A204.1 (cell line): ENCODE measurements at regions not wholly inside any gene's neighbourhood (a gene's known extent, or its start where the extent isn't known, plus 50 kb on each side); places are given as distances from the start of the nearest gene placed in this dataset.

Experiments used
- FAIRE-seq: peaks from 2 replicates; lab custom pipeline; 2012; peaks lifted over from hg19 to GRCh38; lab: Jason Lieb, UNC

DNA sequence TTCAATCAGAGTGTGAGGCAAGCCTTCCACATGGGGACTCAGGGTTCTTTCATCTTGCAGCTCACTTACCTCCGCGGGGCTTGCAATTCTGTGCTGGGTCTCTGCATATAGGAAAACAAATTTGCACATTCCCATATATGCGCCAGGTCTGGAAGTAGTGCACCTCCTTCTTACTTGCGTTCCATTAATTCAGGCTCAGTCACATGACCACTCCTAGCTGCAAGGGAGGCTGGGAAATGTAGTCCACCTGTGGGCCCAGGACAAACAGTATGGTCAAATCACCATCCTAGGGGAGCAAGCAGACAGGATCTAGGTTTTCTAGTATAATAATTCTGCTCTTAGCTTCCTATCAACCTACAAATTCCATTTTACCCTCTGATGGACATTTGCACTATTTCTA is 160.4 kb downstream of the AACS start:
- FAIRE-seq: no peak

DNA sequence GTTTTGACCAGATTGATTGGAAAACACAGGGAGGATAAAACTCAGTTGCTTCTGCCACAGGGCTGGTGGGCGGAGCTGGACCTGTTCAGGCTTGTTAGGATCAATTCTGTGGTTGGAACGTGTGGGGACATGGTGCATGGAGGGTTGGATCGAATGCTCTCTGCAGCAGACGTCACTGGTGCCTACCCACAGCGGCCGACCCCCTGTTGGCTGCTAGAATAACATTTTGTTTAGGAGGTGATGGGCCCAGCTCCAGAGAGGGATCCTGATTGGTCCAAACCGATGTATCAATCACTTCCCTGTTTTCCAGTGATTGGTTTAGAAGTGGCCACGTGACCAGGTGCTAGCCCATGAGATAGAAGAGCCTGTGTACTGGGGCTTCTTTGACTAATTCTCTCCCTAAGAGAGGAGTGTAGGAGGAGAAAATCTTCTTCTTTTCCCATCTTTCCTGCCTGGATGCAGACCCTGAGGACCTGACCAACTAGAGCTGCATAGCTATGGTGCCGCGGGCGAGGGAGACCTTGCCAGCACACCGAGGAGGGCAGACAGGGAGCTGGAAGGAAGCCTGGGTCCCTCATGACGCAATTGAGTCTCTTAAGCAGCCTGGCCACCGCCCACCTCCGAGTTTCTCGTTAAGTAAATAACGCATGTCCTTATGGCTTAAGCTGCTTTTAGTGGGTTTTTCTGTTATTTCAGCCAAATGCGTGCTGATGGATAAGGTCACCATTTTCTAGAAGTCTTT is 163.5 kb downstream of the AACS start:
- no peak for FAIRE-seq

DNA sequence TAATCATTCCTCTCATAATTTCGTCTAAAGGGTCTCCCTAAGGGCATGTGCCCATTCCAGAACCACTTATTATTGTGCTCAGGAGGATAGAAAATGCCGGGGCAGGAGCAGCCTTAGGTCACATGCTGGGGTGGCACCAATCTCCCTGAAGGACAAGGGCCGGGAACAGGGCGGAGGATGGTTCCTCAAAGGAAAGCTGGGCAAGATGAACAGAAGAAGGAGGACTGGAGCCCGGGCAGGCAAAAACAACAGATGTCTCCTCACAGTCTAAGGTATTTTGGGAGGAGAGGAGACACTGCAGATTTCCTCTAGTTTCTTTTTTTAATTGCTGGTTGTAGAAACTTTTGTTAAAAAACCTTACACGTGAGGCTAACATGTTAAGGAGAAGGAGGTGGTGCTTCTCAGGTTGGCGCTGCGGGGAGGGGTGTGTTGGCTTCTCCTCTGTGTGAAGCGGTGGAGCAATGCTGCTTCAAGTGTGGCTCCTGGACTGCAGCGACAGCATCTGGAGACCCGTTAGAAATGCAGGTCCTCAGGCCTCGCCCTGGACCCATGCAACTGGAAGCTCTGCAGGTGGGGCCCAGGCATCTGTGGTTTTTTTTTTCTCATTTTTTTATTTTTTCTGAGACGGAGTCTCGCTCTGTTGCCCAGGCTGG is 164.8 kb downstream of the AACS start:
- no peak for FAIRE-seq

DNA sequence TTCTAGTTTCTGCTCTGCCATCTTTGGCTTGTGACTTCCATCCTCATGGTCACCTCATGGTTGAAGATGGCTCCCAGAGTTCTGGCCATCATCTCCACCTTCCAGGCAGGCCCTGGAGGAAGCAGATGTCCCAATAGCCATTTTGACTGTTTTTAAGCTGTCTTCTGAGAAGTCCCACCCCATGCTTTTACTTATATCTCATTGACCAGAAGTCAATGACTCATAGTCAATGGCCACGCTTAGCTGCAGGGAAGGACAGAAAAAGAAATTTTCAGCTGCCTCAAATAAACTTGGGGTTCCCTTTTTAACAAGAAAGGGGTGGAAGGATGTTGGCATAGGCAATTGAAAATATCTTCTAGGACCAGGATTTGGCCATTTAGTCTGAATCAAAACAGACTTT is 168.1 kb downstream of the AACS start:
- FAIRE-seq: no peak

DNA sequence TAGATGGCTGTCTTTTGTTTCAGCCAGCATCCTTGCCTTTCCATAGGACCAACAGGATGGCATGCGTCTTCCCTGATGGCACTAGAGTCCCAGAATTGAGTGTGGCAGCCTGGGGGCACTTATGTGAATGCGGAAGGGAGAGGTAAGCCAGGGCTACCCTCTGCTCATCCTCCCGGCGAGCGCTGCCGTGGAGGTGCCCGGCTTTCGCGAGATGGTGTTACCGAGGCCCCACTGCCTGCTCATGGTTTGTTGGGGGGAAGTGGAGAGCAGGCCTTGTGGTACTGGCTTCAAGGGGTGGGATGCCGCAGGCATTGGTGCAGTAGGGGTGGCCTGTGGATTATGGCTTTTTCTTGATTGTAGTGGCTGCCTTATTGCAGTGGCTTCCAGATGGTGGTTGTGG is 174.3 kb downstream of the AACS start:
- FAIRE-seq: no peak

DNA sequence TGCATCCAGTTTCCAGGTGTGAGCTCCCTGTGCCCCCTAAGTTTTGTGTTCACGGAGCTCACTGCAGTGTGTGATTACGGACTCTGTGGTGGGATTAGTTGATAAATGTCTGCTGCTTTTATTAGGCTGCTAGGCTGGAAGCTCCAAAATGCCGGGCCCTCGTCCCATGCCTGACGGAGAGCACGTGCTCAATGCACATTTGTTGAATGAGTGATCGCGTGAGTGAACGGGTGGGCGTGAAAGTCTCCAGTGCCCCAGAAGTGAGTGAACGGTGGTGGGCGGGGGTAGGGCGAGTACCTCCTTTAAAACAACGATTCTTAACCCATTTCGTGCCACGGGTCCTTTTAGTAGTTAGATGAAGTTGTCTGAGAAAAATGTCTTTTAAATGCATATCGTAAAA is 175.5 kb downstream of the AACS start:
- FAIRE-seq: no peak

DNA sequence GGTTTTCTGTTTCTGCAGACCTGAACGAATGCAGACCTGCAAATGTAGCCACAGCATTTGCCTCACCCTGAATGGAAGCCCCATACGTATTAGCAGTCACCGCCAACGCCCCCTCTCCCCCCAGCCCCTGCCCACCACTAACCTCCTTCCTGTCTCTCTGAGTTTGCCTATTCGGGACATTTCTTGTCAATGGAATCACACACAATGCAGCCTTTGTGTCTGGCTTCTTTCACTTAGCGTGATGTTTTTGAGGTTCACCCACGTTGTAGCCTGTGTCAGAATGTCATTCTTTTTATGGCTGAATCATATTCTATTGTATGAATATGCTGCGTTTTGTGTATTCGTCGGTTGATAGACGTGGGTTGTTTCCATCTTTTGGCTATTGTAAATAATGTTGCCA is 178.6 kb downstream of the AACS start:
- no peak for FAIRE-seq

DNA sequence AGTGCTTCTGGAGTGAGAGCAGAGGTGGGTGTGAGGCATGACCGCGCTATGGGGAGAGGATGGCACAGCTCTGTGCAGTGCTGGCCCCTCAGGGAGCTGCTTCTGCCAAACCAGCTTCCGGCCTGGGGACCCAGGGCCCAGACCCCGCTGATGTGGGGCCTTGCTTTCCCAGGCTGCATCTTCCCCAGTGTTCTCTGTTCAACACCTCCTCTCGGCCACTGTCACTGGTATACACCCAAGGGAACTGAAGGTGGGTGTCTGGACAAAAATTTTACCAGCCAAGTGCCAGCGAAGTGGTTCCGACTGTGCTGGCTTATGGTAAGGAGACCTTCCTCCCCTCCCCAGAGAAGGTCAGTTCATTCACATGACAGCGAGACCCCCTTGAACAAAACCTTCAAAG is 179.1 kb downstream of the AACS start:
- FAIRE-seq: no peak

DNA sequence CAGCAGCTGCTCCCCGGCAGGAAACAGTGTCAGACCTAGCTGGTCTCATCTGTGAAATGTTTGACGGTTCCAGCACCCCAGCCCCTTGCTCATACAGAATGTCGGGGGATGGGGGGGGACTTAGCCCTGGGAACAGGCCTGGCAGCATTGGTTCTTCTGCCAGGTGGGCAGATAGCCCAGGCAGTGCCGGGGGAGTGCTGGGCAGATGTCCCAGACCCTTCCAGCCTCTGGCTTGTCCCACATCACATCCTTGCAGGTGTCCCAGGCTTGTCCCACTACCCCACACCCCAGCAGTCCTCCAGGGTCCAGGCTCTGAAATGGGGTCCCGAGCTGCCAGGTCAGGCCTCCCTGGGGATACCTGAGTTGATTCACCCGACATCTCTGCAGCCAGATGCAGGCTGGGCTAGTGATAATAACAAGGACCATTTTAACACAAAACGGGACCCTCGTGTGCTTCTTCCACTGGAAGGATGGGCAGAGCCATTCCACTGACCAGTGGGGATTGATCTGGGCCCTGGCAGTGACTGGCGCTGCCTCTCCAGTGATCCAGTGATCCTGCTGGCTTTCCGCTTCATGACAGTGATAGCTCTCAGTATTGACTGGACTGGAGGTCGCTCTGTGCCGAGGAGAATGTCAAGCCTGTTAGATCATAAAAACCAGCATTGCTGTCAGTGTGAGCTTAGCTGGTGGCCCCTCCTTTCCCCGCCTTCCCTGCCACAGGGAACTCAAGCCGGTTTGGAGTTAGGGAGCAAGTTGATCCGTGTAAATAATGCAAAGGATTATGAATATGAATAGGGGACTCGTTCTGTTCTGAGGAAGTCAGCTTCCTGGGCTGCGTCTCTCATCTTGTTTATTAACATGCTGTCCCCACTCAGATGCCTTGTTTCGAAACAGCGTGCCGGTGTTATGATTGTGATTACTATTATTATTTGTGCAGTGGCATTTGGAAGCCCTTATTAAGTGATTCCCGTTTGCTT is 180.6 kb downstream of the AACS start:
- no peak for FAIRE-seq

DNA sequence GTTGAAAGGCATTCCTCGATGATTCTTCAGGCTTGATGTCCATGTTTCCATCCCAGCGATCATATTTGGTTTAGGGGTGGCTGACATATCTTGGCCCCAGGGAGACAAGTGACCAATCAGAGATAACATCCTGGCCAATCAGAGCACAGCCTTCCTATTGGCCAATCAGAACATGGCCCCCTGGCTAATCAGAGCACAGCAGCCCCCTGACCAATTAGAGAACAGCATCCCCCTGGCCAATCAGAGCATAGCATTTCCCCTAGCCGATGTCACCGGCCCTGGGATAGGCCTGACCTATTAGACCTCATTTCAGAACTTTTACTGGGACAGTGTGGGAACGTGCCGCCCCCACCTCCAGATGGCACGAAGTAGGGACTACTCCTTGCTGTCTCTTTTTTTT is 182.2 kb downstream of the AACS start:
- no peak for FAIRE-seq

DNA sequence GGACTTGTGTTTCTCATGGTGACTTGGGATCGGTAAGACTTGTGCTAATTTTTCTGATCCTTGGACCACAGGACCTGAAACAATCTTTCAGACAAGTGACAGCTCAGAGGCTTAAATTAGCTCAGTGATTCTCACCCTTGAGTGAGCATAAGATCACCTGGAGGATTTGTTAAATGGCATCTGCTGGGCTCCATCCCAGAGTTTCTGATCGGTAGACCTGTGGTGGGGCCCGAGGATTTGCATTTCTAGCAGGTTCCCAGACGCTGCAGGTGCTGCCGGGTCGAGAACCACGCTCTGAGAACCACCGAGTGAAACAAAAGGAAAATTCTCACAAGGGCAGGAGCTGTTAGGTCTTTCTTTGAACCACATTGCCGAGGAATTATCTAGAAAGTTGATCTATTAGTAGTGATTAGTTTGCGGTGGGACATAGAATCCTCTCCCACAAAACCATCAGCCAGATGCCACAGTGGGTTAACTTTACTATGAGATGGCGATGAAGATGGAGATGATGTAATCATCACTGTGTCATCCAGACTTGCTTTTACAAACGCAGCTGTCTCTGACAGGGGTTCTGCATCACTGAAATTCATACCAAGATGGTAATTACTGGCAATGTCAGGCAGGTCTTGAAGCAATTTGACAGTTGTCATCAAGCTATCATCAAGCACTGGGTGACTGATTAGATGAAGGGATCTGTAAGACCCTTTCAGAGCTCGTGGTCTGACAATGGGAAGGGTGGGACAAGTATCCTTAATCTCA is 184.0 kb downstream of the AACS start:
- no peak for FAIRE-seq

DNA sequence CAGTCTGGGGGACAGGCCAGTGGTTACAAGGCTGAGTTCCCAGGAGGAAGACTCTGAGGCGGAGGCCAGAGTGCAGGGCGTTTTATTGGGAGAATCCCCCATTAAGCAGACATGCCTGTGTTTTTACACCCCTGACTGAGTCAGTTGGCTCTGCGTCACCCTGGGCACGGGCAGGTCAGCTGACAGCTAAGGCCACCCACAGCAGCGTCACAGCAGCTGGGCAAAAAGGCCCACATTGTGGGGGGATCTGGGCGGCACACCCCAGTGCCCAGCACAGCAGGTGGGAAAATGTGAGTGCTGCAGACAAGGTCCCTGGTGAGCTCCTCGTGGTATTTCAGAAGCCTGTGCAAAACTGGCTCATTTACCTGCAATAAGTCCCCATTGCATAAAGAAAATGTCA is 184.7 kb downstream of the AACS start:
- no peak for FAIRE-seq

DNA sequence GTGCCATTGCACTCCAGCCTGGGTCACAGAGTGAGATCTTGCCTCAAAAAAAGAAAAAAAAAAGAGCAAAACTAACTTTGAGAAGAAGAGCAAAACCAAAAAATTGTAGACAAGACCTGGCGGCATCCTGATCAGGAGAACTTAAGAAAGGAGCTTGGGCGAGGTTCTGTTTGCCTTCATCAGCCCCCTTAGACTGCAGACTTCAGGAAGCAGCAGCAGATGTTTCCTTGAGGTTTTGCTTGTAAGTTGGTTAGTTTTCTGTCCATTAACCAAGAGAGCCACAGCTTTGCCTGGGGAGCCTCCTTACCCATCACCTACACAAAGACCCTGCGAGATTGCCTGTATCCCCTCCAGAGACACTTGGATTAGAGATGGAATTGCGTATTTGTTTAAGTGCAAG is 189.0 kb downstream of the AACS start:
- FAIRE-seq: no peak

DNA sequence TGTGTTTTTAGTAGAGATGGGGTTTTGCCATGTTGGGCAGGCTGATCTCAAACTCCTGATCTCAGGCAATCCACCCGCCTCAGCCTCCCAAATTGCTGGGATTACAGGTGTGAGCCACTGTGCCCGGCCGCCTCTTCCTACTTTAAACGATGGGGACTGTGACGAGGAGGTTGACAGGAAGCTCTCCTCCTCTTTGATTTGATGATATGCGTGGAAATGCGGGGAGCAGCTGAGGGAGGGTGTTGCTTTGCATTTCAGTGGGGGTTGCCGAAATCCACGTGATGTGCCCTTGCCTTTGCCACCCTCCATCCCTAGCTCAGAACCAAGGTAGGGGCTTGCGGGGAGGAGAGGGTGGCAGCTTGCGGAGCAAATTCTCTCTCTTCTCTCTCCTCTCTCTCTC is 189.6 kb downstream of the AACS start:
- FAIRE-seq: no peak

DNA sequence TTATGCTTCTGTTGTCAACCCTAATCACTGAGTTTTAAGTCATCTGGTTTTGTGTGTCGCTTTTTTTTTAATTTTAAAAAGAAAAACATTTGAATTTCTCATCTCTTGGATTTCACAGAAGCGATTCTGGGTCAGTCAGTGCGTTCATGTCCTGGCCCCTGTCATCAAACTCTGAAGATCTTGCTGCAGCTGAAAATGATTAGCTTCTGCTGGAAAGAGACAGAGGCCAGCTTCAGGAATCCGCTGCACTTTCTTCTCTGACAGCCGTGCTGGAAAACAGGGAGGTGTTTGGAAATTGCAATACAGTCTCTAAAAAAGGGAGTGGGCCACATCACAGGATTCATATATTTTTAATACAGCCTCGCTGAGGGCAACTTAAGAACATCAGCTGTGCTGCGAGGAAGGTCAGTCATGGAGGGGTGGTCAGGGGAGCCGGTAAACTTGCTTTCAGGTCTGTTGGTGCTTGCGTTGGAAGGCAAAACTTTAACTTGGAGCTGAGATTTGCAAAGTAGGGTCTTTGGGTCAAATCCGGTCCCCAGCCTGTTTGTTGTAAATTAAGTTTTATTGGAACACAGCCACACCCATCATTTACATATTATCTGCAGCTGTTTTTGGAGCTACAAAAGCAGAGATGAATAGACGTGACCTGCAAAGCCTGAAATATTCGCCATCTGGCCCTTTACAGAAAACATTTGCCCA is 190.8 kb downstream of the AACS start:
- no peak for FAIRE-seq

DNA sequence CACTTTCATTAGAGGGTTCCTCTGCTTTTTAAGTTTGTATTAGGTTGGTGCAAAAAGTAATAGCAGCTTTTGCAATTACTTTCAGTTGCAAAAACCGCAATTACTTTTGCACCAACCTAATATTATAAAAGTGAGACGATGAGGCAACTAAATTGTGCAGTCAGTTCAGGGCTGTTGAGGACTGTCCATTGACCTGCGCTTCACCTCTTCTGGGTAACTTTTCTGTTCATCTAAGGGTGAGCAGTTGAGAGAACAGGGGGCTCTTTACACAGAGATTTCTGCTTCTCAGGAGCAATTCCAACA is 191.3 kb downstream of the AACS start:
- FAIRE-seq: no peak

DNA sequence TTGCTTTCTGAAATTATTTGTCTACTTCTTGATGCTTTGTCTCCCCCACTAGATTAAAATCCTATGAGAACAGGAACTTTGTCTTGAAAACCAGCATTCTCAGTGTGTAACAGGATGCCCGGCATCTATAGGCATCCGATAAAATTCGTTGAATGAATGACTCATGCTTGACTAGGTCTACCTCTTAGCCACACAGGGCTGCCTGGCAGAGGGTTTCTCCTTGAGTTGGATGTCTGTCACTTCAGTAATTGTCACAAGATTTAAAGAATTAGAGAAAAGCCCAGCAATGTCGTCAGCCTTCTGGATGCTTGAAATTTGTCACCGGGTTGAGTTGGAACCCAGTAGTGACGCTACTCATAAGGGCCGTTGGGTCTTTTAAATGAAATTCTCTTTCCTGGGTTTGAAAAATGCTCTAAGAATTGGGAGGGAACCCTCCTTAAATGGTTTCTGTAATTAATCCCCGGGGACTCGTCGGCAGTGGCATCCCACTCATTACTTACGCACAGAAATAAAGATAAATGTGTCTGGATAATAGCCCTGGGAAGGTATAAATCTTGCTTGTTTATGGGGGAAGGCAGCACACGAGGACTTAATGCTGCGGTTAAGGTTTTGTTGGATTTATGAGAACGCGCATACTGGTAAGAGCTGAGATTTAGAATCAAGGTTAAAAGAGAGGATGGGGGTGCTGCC is 194.1 kb downstream of the AACS start:
- no peak for FAIRE-seq

DNA sequence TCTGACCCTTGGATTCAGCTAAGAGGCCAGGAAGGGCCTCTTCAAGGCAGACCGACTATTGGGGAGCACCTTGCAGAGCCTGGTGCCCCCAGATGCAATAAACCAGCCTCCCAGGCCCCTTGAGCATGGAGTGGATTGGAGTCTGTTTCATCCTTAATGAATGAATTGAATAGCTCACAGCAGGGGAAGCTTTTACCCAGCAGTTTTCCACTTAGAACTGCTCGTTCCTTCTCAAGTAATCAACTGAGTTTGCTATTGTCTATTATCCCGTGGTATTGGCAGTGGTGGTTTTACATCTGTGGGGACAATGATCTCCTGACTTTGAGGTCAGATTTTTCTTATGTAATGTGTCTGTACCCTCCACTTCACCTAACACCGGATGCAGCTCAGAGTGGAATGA is 197.6 kb downstream of the AACS start:
- FAIRE-seq: no peak

DNA sequence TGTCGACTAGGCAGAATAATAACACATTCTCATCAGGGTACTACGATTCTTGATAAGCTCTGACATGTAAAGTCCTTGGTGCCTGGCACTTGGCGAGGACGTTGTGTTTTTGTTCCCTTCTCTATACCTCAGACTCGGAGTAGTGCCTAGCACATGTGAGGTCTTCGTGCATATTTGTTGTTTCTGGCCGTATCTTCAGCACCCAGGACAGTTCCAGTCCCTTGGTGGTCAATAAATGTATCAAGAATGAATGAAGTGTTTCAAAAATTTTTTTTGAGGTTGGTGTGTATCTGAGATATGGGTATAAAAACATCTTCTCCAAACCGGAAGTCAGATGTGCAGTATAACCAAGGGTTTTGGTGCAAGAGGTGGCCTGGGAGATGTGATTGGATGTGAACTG is 198.2 kb downstream of the AACS start:
- no peak for FAIRE-seq

DNA sequence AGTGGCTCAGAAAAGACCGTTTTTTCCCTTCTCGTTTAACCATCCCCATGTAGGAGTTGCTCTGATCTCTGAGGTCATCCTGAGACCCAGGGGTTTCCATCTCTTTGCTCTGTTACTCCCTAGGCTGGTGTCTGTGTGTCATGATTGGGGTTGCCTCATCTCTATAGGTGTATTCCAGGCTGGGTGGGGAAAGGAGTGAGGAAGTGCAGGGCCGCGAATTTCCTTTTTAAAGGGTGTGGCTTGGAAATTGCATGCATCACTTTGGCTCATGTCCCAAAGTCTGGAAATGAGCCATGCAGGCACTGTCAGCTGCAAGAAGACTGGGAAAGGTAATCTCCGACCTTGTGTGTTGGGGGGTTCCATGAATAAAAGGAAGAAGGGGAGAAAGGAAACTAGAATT is 201.9 kb downstream of the AACS start:
- FAIRE-seq: no peak

DNA sequence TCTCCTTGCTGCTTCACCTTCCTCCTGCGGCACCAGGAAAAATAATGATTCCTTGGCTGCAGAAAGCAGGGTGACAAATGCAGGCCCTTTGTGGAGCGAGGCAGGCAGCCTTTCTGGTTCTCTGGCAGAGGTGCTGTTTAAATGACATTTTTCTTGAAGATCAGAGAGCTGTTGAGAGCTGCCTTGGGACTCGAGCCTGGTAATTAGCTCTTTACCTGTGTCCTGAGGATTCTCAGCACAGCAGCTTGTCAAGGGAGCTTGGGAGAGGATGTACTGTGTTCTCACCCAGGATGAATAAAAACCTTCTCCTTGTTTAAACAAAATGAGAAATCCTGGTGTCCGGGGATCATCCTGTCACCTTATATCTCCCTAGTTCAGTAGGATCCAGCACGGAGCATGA is 204.0 kb downstream of the AACS start:
- no peak for FAIRE-seq
